Breast epithelium (tissue), 4 donors: ENCODE measurements at regions not wholly inside any gene's neighbourhood (a gene's known extent, or its start where the extent isn't known, plus 50 kb on each side); places are given as distances from the start of the nearest gene placed in this dataset.

Experiments
- DNase-seq, 2 donors: peaks; one replicate each; pipeline ENCODE4 v3.0.0-alpha.2; 2019; ENCODE audit warnings: low spot score in 2 of 2
- H3K27ac ChIP-seq, 2 donors: fragments of 200-600 bp; sonication (generic) in 1 of 2; one replicate each; pipeline ENCODE4 v1.5.1; 2016 to 2019; ENCODE audit warnings: mild to moderate bottlenecking in 1 of 2
- H3K27me3 ChIP-seq, 2 donors: fragments of 200-600 bp; sonication (generic) in 1 of 2; one replicate each; pipeline versions ENCODE4 v1.5.1 to v1.6.0; 2017 to 2019; ENCODE audit warnings: control low read depth in 1 of 2, mild to moderate bottlenecking in 1 of 2
- H3K36me3 ChIP-seq: fragments of 200-600 bp; one replicate; pipeline ENCODE4 v1.5.1; 2019
- H3K4me1 ChIP-seq, 2 donors: fragments of 200-600 bp; sonication (generic); one replicate each; pipeline ENCODE4 v1.5.1; 2016 to 2019; ENCODE audit warnings: control low read depth in 1 of 2
- H3K4me3 ChIP-seq, 3 donors: fragments of 200-600 bp; sonication (generic); 1 replicate in 2 of 3; 2 replicates in 1 of 3; pipeline ENCODE4 v1.5.1; 2016 to 2019; ENCODE audit warnings: mild to moderate bottlenecking in 3 of 3, moderate library complexity in 2 of 3
- H3K9me3 ChIP-seq, 2 donors: fragments of 200-600 bp; sonication (generic) in 1 of 2; one replicate each; pipeline ENCODE4 v1.5.1; 2016 to 2019; ENCODE audit warnings: control low read depth in 1 of 2
- CTCF ChIP-seq, 3 donors: fragments of 450-650 bp; IDR thresholded peaks; one replicate each; pipeline ENCODE4 v1.5.1; 2016 to 2017; ENCODE audit warnings: antibody characterized with exemption in 3 of 3, mild to moderate bottlenecking in 3 of 3, moderate library complexity in 3 of 3
- POLR2A ChIP-seq: fragments of 450-650 bp; IDR thresholded peaks from one replicate; pipeline ENCODE4 v1.6.1; 2016; ENCODE audit warnings: antibody characterized with exemption, mild to moderate bottlenecking, moderate library complexity
- POLR2AphosphoS5 ChIP-seq, 3 donors: sonication (generic); formaldehyde crosslinking; IDR thresholded peaks; one replicate each; pipeline ENCODE4 v1.6.1; 2017; ENCODE audit warnings: antibody characterized with exemption in 3 of 3
- intact Hi-C: fragments of 100-400 bp; cut with DNase I; formaldehyde crosslinking; loops from one replicate; pipeline ENCODE4 v1.15.1; 2023; ENCODE audit warnings: low total_unique reads

GRCh38 chr3:103499132-103499900, 1064.5 kb downstream of the ZPLD1 start:
- no peak for TF ChIP-seq POLR2AphosphoS5 (IDR thresholded peaks at IDR 0.05)
- no peak for TF ChIP-seq CTCF (IDR thresholded peaks at IDR 0.05)
- TF ChIP-seq POLR2A: no peak
- Histone ChIP-seq H3K36me3 (no peaks in the 10 kb centered on the region), H3K9me3 (no peaks in the 10 kb centered on the region), H3K4me3 (no peak overlapping the region), H3K4me1 (no peaks in the 10 kb centered on the region), H3K27me3 (peaks cover 0 to 4% of the 10 kb centered on the region in 2 donors), H3K27ac (no peak overlapping the region)
- intact Hi-C loops: no loop called here
- DNase-seq: no peak

- intact Hi-C loops: no loop called here
- peaks cover 0 to 4% of the 10 kb centered on the region in 2 donors for H3K27me3 ChIP-seq
- no peak overlapping the region for H3K27ac ChIP-seq
- H3K9me3 ChIP-seq: no peaks in the 10 kb centered on the region
- no peak overlapping the region for H3K4me3 ChIP-seq
- H3K36me3 ChIP-seq: no peaks in the 10 kb centered on the region
- H3K4me1 ChIP-seq: no peaks in the 10 kb centered on the region
- TF ChIP-seq CTCF (IDR thresholded peaks at IDR 0.05) (no peak), POLR2AphosphoS5 (IDR thresholded peaks at IDR 0.05) (no peak), POLR2A (no peak)
- DNase-seq: no peak
Observed at GRCh38 chr3:103499967-103500366, 1065.2 kb downstream of the ZPLD1 start.

- H3K4me1 ChIP-seq: no peaks in the 10 kb centered on the region
- TF ChIP-seq CTCF (IDR thresholded peaks at IDR 0.05) (no peak), POLR2A (no peak), POLR2AphosphoS5 (IDR thresholded peaks at IDR 0.05) (no peak)
- intact Hi-C loops: no loop called here
- no peaks in the 10 kb centered on the region for H3K36me3 ChIP-seq
- H3K4me3 ChIP-seq: no peak overlapping the region
- H3K9me3 ChIP-seq: no peaks in the 10 kb centered on the region
- no peaks in the 10 kb centered on the region for H3K27me3 ChIP-seq
- H3K27ac ChIP-seq: no peak overlapping the region
- no peak for DNase-seq
Observed at GRCh38 chr3:103510760-103511159, 1075.9 kb downstream of the ZPLD1 start.

GRCh38 chr3:103511891-103512290, 1077.1 kb downstream of the ZPLD1 start:
- H3K4me3 ChIP-seq: no peak overlapping the region
- H3K9me3 ChIP-seq: peaks cover 0 to 1% of the 10 kb centered on the region in 2 donors
- DNase-seq: no peak
- no peaks in the 10 kb centered on the region for H3K36me3 ChIP-seq
- intact Hi-C loops: no loop called here
- no peaks in the 10 kb centered on the region for H3K27me3 ChIP-seq
- H3K4me1 ChIP-seq: no peaks in the 10 kb centered on the region
- no peak for TF ChIP-seq POLR2A
- no peak for TF ChIP-seq CTCF (IDR thresholded peaks at IDR 0.05)
- no peak for TF ChIP-seq POLR2AphosphoS5 (IDR thresholded peaks at IDR 0.05)
- no peak overlapping the region for H3K27ac ChIP-seq

GRCh38 chr3:103512595-103512994, 1077.8 kb downstream of the ZPLD1 start:
- Histone ChIP-seq H3K27ac (no peak overlapping the region), H3K4me3 (no peak overlapping the region), H3K36me3 (no peaks in the 10 kb centered on the region), H3K27me3 (no peaks in the 10 kb centered on the region), H3K9me3 (peaks cover 0 to 8% of the 10 kb centered on the region in 2 donors), H3K4me1 (no peaks in the 10 kb centered on the region)
- intact Hi-C loops: no loop called here
- TF ChIP-seq CTCF (IDR thresholded peaks at IDR 0.05) (no peak), POLR2AphosphoS5 (IDR thresholded peaks at IDR 0.05) (no peak), POLR2A (no peak)
- DNase-seq: no peak
